ENCODE measurements at regions not wholly inside any gene's neighbourhood (a gene's known extent, or its start where the extent isn't known, plus 50 kb on each side); places are given as distances from the start of the nearest gene placed in this dataset.

DNA sequence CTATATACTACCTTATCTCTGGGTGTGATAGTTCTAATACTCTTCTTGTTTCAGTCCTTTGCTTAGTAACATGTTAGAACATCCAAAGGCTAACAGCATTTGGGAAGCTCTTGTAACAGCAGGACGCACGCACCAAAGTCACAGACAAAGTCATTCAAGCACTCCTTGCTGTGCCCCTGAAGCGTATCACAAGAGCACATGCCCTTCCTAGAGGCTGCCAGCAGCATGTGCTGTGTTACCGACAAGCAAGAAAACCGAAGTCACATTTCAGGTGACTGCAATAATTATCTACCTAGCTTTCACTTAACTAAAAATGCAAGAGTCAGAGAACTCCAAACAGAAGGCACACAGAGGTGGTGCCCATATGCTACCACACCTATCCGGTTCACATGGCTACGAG is 194.1 kb downstream of the KLF12 start:
- TF ChIP-seq, protein P1, sequence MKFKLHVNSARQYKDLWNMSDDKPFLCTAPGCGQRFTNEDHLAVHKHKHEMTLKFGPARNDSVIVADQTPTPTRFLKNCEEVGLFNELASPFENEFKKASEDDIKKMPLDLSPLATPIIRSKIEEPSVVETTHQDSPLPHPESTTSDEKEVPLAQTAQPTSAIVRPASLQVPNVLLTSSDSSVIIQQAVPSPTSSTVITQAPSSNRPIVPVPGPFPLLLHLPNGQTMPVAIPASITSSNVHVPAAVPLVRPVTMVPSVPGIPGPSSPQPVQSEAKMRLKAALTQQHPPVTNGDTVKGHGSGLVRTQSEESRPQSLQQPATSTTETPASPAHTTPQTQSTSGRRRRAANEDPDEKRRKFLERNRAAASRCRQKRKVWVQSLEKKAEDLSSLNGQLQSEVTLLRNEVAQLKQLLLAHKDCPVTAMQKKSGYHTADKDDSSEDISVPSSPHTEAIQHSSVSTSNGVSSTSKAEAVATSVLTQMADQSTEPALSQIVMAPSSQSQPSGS (tag by site-specific recombination; IDR thresholded peaks at IDR 0.05; ENCODE audit: low read depth), result no peak
- TF ChIP-seq MZF1 (tag by site-specific recombination; IDR thresholded peaks at IDR 0.05; ENCODE audit: borderline replicate concordance) (no peak), CTCF (tag by site-specific recombination; IDR thresholded peaks at IDR 0.05) (no peak), ZBTB1 (tag by site-specific recombination; IDR thresholded peaks at IDR 0.05) (no peak), MEIS1 (CRISPR knock-in tag; IDR thresholded peaks at IDR 0.05; ENCODE audit: borderline replicate concordance) (no peak), SP2 (tag by site-specific recombination; IDR thresholded peaks at IDR 0.05) (no peak)

All from HEK293 (cell line).